Fibroblast of mammary gland (primary cell): ENCODE measurements at regions not wholly inside any gene's neighbourhood (a gene's known extent, or its start where the extent isn't known, plus 50 kb on each side); places are given as distances from the start of the nearest gene placed in this dataset.

Experiments used
- DNase-seq: peaks from one replicate; pipeline ENCODE4 v3.0.0-alpha.2; 2010; ENCODE audit warnings: low read depth
- H3K4me3 ChIP-seq: 2 replicates; pipeline ENCODE4 v1.5.1; 2011; ENCODE audit warnings: low read depth, mild to moderate bottlenecking, low read length, moderate library complexity; ENCODE audit not compliant: control insufficient read depth
- TF ChIP-seq, protein P1 (sequence below): conservative IDR thresholded peaks from 2 replicates; pipeline ENCODE4 v1.5.1; 2011; ENCODE audit warnings: low read depth, low read length, inconsistent platforms; ENCODE audit not compliant: control insufficient read depth, insufficient read depth

DNA sequence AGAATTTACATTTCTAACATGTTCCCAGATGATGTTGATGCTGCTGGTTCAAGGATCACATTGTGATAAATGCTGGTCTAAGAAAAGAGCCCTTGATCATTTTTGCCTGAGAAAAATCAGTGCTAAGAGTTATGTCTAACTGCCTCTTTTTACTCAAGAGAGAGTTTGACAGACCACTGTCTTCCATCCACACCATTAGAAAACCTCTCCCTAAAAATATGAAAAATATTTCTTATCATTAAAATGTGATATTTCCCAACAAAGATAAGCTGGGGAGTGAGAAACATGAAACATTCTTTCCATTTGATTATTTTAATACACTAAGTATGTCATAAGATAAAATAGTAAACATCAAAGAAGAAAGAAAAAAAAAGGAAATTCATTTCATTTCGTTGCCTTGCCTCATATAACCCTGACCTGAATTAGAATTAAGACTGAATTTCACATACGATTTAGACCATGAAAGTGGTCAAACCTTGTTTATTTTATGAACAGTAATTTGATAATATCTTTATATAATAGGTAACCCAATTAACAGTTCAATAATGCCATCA, 471.8 kb upstream of the ARHGEF26 start:
- H3K4me3 ChIP-seq, result no peak overlapping the region
- TF ChIP-seq, protein P1, sequence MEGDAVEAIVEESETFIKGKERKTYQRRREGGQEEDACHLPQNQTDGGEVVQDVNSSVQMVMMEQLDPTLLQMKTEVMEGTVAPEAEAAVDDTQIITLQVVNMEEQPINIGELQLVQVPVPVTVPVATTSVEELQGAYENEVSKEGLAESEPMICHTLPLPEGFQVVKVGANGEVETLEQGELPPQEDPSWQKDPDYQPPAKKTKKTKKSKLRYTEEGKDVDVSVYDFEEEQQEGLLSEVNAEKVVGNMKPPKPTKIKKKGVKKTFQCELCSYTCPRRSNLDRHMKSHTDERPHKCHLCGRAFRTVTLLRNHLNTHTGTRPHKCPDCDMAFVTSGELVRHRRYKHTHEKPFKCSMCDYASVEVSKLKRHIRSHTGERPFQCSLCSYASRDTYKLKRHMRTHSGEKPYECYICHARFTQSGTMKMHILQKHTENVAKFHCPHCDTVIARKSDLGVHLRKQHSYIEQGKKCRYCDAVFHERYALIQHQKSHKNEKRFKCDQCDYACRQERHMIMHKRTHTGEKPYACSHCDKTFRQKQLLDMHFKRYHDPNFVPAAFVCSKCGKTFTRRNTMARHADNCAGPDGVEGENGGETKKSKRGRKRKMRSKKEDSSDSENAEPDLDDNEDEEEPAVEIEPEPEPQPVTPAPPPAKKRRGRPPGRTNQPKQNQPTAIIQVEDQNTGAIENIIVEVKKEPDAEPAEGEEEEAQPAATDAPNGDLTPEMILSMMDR, result no peak
- no peak for DNase-seq

DNA sequence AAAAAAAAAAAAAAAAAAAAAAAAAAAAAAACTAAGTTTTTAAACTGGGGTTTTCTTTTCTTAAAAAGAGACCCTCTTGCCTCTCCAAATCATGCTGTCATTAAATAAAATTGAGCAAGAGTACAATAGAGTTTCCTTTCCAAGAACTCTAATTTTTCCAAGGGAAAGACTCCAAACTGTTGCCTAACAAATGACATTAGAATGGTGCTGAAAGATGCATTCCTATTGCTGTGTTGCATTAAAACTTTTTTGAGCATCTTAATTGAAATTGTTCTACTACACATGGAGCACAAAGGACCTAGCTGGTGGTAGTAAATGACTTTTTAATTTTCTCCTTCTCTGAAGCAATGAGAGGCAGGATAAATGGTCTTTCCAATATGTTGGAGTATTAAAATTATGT, 469.1 kb upstream of the ARHGEF26 start:
- DNase-seq, result peak; percentile 16
- TF ChIP-seq, protein P1, result no peak
- no peak overlapping the region for H3K4me3 ChIP-seq

DNA sequence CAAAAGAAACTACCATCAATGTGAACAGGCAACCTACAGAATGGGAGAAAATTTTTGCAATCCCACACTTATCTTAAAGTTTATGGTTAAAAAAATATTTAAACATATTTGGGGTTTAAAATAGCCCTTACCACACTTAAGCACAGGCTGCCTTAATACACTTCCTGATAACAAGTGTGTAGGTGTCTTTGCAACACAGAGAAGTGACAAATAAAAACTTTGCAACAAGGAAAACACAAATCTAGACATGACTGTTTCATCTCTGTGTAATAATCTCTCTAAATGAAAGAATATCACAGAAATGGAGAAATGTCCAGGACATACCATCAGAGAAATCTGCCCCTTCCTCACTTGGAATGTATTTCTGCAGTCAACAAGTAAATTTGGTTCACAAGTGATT, 464.1 kb upstream of the ARHGEF26 start:
- no peak for DNase-seq
- TF ChIP-seq, protein P1, result no peak
- H3K4me3 ChIP-seq, result no peak overlapping the region

DNA sequence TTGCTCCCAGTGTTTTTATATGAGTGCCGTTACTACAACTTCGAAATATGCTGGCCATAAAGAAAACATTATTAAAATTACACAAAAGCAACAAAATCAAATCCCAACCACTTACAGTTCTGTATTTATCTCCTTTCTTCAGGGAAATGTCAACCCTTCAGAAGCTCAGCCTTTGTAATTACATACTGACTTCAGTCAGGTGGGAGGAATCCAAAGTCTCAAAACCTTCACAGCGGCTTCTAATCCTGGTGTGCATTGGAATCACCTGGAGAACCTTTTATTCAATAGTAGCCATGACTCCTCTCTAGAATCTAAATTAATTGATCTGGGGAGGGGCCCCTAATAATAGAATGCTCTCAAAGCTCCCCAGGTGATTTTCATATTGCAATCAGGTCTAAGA, 463.7 kb upstream of the ARHGEF26 start:
- H3K4me3 ChIP-seq, result no peak overlapping the region
- DNase-seq, result no peak
- TF ChIP-seq, protein P1, result no peak

DNA sequence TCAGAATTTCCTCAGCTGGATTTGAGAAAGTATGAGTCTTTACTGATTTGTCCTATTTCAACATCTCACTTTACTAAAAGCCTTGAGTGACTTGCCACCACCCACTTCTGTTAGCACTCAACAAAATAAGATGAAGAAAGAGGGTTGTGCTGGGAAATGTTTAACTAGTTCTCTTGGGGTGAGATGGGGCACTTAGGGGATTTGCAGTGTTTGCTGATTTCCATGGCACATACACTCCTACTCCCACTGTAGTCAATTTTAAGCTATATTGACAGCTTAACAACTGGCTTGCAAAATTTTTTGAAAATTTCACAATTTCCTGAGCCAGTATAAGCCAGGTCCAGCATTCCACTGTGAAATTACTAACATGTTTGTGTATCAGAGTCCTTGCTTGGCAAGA, 463.1 kb upstream of the ARHGEF26 start:
- no peak overlapping the region for H3K4me3 ChIP-seq
- peak; percentile 26 for DNase-seq
- TF ChIP-seq, protein P1, result no peak

DNA sequence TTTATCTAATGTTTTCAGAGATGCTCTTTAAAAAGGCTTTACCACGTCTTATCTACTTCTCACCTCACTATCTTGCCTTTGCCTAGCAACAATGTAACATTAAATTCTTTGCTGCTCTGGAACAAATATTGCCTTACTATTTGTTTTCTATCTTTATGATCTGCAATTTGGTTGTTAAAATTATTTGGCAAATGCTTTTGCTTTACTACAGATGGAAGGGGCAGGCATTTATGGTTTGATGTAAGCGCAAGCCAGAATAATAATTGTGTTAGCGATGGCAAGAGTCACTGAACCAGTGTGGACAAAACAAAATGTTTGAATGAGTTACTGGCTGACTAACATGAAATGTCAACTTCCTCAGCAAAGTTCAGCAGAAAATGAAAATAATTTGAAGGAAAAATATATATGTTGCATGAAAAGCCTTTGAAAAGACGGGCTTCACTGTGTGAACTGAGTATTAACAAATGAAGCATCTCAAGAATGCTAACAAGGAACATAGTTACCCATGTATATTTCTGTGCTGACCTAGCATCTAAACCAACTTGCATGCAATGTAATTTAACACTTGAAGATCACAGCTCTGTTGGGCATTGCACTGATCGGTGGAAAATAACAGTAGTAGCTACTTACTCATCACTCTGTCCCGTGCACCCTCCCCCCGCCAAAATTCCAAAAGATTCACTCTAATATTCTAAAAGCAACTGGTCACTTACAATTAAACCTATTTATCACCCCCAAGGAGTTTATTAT, 454.0 kb upstream of the ARHGEF26 start:
- TF ChIP-seq, protein P1, result no peak
- no peak overlapping the region for H3K4me3 ChIP-seq
- DNase-seq, result no peak
